ENCODE measurements at regions not wholly inside any gene's neighbourhood (a gene's known extent, or its start where the extent isn't known, plus 50 kb on each side); places are given as distances from the start of the nearest gene placed in this dataset.
A peak's percentile ranks its signal among the peaks of the same experiment; 100 is the strongest.

GRCh38 chr3:67790043-67790442 lies 135.6 kb upstream of the SUCLG2 start:
- Histone ChIP-seq H3K4me3 (no peak overlapping the region), H3K36me3 (no peaks in the 10 kb centered on the region), H3K27ac (no peak overlapping the region), H3K9ac (ENCODE audit: low read depth in 2 of 2, low read length in 2 of 2) (no peak overlapping the region), H3K27me3 (no peaks in the 10 kb centered on the region), H3K4me1 (no peaks in the 10 kb centered on the region), H3K9me3 (no peaks in the 10 kb centered on the region)
- intact Hi-C loops (cut with DNase I): loop anchor here (5.0 to 10.0 kb wide), 2 partner anchors 265 to 408 kb away; no protein-coding TSS in a partner anchor
- peak; percentile 63 for TF ChIP-seq CTCF (IDR thresholded peaks at IDR 0.05)
- DNase-seq: peak; percentile 67

GRCh38 chr3:67788396-67788795 lies 134.0 kb upstream of the SUCLG2 start:
- Histone ChIP-seq H3K27ac (no peak overlapping the region), H3K4me1 (no peaks in the 10 kb centered on the region), H3K9me3 (no peaks in the 10 kb centered on the region), H3K9ac (ENCODE audit: low read depth in 2 of 2, low read length in 2 of 2) (no peak overlapping the region), H3K36me3 (no peaks in the 10 kb centered on the region), H3K27me3 (no peaks in the 10 kb centered on the region), H3K4me3 (no peak overlapping the region)
- no peak for TF ChIP-seq CTCF (IDR thresholded peaks at IDR 0.05)
- intact Hi-C loops (cut with DNase I): no loop called here
- no peak for DNase-seq

GRCh38 chr3:67783281-67784250 lies 129.2 kb upstream of the SUCLG2 start:
- H3K4me3 ChIP-seq: no peak overlapping the region
- no peak for DNase-seq
- TF ChIP-seq CTCF (IDR thresholded peaks at IDR 0.05): no peak
- H3K9ac ChIP-seq (ENCODE audit: low read depth in 2 of 2, low read length in 2 of 2): no peak overlapping the region
- no peaks in the 10 kb centered on the region for H3K9me3 ChIP-seq
- H3K27ac ChIP-seq: no peak overlapping the region
- H3K4me1 ChIP-seq: no peaks in the 10 kb centered on the region
- intact Hi-C loops (cut with DNase I): no loop called here
- H3K27me3 ChIP-seq: no peaks in the 10 kb centered on the region
- no peaks in the 10 kb centered on the region for H3K36me3 ChIP-seq

- H3K36me3 ChIP-seq: no peaks in the 10 kb centered on the region
- no peaks in the 10 kb centered on the region for H3K4me1 ChIP-seq
- intact Hi-C loops (cut with DNase I): no loop called here
- TF ChIP-seq CTCF (IDR thresholded peaks at IDR 0.05): no peak
- no peak overlapping the region for H3K4me3 ChIP-seq
- no peak overlapping the region for H3K9ac ChIP-seq (ENCODE audit: low read depth in 2 of 2, low read length in 2 of 2)
- no peaks in the 10 kb centered on the region for H3K9me3 ChIP-seq
- no peak for DNase-seq
- no peaks in the 10 kb centered on the region for H3K27me3 ChIP-seq
- H3K27ac ChIP-seq: no peak overlapping the region
These were observed 127.5 kb upstream of the SUCLG2 start for GRCh38 chr3:67781871-67782270.

GRCh38 chr3:67781218-67781617 lies 126.8 kb upstream of the SUCLG2 start:
- Histone ChIP-seq H3K27me3 (no peaks in the 10 kb centered on the region), H3K9me3 (no peaks in the 10 kb centered on the region), H3K9ac (ENCODE audit: low read depth in 2 of 2, low read length in 2 of 2) (no peak overlapping the region), H3K36me3 (no peaks in the 10 kb centered on the region), H3K27ac (no peak overlapping the region), H3K4me1 (no peaks in the 10 kb centered on the region), H3K4me3 (no peak overlapping the region)
- TF ChIP-seq CTCF (IDR thresholded peaks at IDR 0.05): no peak
- DNase-seq: no peak
- intact Hi-C loops (cut with DNase I): no loop called here

Measured in colonic mucosa (tissue), 4 donors.